Activated T-cell treated with anti-CD3 and anti-CD28 coated beads, Interleukin-2, amount 50 U/mL, for 72 hours (primary cell): ENCODE measurements at regions not wholly inside any gene's neighbourhood (a gene's known extent, or its start where the extent isn't known, plus 50 kb on each side); places are given as distances from the start of the nearest gene placed in this dataset.
A peak's percentile ranks its signal among the peaks of the same experiment; 100 is the strongest.
"Not testable (repeated sequence)": the region's sequence is repeated elsewhere in the genome, so short reads cannot be mapped to it uniquely, and the experiment has no call there.

Experiments used
- ATAC-seq, 2 donors: fragments of 150-1000 bp; cut with Tn5 transposase; replicated peaks in 1 of 2; 2 replicates each; pipeline ENCODE4 v1.10.0; 2021; ENCODE audit warnings: moderate library complexity in 2 of 2, mild to moderate bottlenecking in 1 of 2
- DNase-seq, 2 donors: peaks; one replicate each; pipeline ENCODE4 v3.0.0; 2021 to 2022; ENCODE audit warnings: mixed read lengths in 1 of 2
- H3K27ac Mint-ChIP-seq: one replicate; pipeline ENCODE4 v1.8.0; 2022; ENCODE audit warnings: mild to moderate bottlenecking, moderate library complexity, mixed read lengths
- H3K27me3 Mint-ChIP-seq: one replicate; pipeline ENCODE4 v1.8.0; 2022; ENCODE audit warnings: low read depth, mixed read lengths
- H3K36me3 Mint-ChIP-seq, 2 donors: one replicate each; pipeline ENCODE4 v1.8.0; 2022; ENCODE audit warnings: mixed read lengths in 2 of 2, mild to moderate bottlenecking in 1 of 2; ENCODE audit not compliant: insufficient read depth in 2 of 2
- H3K4me1 Mint-ChIP-seq: one replicate; pipeline ENCODE4 v1.8.0; 2022; ENCODE audit warnings: low read depth, mixed read lengths
- H3K4me3 Mint-ChIP-seq, 2 donors: one replicate each; pipeline ENCODE4 v1.8.0; 2022; ENCODE audit warnings: mild to moderate bottlenecking in 2 of 2, mixed read lengths in 2 of 2, moderate library complexity in 2 of 2
- H3K9me3 Mint-ChIP-seq, 2 donors: one replicate each; pipeline ENCODE4 v1.8.0; 2022; ENCODE audit warnings: mixed read lengths in 2 of 2

DNA sequence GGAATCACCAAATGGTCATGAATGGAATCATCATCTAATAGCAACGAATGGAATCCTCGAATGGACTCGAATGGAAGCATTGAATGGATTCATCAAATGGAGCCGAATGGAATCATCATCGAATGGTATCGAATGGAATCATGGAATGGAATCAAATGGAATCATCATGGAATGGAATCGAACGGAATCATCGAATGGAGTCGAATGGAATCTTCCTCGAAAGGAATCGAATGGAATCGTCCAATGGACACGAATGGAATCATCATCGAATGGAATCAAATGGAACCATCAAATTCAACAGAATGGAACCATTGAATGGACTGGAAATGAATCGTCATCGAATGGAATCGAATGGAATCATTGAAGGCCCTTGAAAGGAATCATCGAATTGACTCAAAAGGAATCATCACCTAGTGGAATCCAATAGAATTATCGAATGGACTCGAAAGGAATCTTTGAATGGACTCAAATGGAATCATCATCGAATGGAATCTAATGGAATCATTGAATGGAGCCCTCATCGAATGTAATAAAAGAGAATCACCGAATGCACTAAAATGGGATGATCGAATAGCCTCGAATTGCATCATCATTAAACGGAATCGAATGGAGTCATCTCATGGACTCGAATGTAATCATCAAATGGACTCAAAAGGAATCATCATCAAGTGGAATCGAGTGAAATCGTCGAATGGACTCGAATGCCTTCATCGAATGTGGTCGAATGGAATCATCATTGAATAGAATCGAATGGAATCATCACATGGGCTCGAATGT is 236.7 kb downstream of the SHCBP1 start:
- DNase-seq, result peak in 1 of 2 donors; percentile 47
- not testable (repeated sequence) for ATAC-seq, H3K4me3 Mint-ChIP-seq, H3K27ac Mint-ChIP-seq, H3K4me1 Mint-ChIP-seq, H3K27me3 Mint-ChIP-seq
- peaks cover 13 to 16% of the 10 kb centered on the region in 2 donors for H3K9me3 Mint-ChIP-seq
- H3K36me3 Mint-ChIP-seq, result peaks cover 21 to 31% of the 10 kb centered on the region in 2 donors

- DNase-seq, ATAC-seq, H3K27me3 Mint-ChIP-seq, H3K27ac Mint-ChIP-seq, H3K4me1 Mint-ChIP-seq, H3K4me3 Mint-ChIP-seq: not testable (repeated sequence)
- Mint-ChIP-seq H3K9me3 (peaks cover 13 to 16% of the 10 kb centered on the region in 2 donors), H3K36me3 (peaks cover 21 to 29% of the 10 kb centered on the region in 2 donors)
Observed at GRCh38 chr16:46383581-46383980, 237.6 kb downstream of the SHCBP1 start.

DNA sequence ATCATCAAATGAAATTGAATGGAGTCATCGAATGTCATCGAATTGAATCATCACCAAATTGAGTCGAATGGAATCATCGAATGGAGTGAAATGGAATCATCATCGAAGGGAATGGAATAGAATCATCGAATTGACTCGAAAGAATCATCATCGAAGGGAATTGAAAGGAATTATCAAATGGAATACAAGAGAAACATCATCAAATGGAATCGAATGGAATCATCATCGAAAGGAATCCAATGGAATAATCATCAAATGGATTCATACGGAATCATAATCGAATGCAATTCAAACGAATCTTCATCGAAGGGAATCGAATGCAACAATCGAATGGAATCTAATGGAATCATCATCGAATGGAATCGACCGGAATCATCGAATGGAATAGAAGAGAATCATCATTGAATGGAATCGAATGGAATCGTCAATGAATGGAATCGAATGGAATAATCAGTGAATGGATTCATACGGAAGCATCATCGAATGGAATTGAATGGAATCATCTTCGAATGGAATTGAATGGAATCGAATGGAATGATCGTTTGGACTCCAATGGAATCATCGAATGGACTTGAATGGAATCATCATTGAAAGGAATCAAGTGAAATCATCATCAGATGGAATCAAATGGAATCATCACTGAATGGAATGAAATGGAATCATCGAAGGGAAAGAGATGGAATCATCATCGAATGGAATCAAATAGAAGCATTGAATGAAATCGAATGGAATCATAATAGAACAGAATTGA is 238.2 kb downstream of the SHCBP1 start:
- H3K27ac Mint-ChIP-seq, H3K27me3 Mint-ChIP-seq, ATAC-seq, DNase-seq, H3K4me1 Mint-ChIP-seq, H3K4me3 Mint-ChIP-seq: not testable (repeated sequence)
- Mint-ChIP-seq H3K9me3 (peaks cover 13 to 16% of the 10 kb centered on the region in 2 donors), H3K36me3 (peaks cover 21 to 28% of the 10 kb centered on the region in 2 donors)

GRCh38 chr16:46382079-46382478 is 239.1 kb downstream of the SHCBP1 start:
- Mint-ChIP-seq H3K9me3 (peaks cover 9 to 12% of the 10 kb centered on the region in 2 donors), H3K36me3 (peaks cover 15 to 20% of the 10 kb centered on the region in 2 donors)
- DNase-seq, H3K27me3 Mint-ChIP-seq, H3K27ac Mint-ChIP-seq, H3K4me1 Mint-ChIP-seq, ATAC-seq, H3K4me3 Mint-ChIP-seq: not testable (repeated sequence)

- not testable (repeated sequence) for H3K4me3 Mint-ChIP-seq, H3K9me3 Mint-ChIP-seq, H3K27ac Mint-ChIP-seq, H3K27me3 Mint-ChIP-seq, ATAC-seq, DNase-seq, H3K4me1 Mint-ChIP-seq
- H3K36me3 Mint-ChIP-seq, result peaks cover 13 to 17% of the 10 kb centered on the region in 2 donors
Observed at GRCh38 chr16:46381344-46381743, 239.8 kb downstream of the SHCBP1 start.
